Astrocyte of the spinal cord (primary cell): ENCODE measurements at regions not wholly inside any gene's neighbourhood (a gene's known extent, or its start where the extent isn't known, plus 50 kb on each side); places are given as distances from the start of the nearest gene placed in this dataset.

Experiments used
- DNase-seq: peaks from one replicate; pipeline ENCODE4 v3.0.0; 2011; ENCODE audit warnings: low read depth, low spot score
- H3K4me3 ChIP-seq: 2 replicates; pipeline ENCODE4 v1.5.1; 2011; ENCODE audit warnings: low read depth, mild to moderate bottlenecking, low read length, moderate library complexity
- CTCF ChIP-seq: IDR thresholded peaks from 2 replicates; pipeline ENCODE4 v1.5.1; 2012; ENCODE audit warnings: low read depth, mild to moderate bottlenecking, low read length, inconsistent platforms
- in situ Hi-C: cut with HindIII; loops from 2 replicates; pipeline ENCODE4 v1.10.0; 2017; ENCODE audit warnings: low sequenced_read_pairs

- no peak for TF ChIP-seq CTCF
- H3K4me3 ChIP-seq: no peak overlapping the region
- in situ Hi-C loops: no loop called here
- no peak for DNase-seq
Measured at GRCh38 chr12:127728729-127729128, 538.2 kb upstream of the TMEM132C start.

- H3K4me3 ChIP-seq: no peak overlapping the region
- in situ Hi-C loops: no loop called here
- DNase-seq: peak; percentile 56
- TF ChIP-seq CTCF: no peak
Measured at GRCh38 chr12:127729381-127729780, 537.6 kb upstream of the TMEM132C start.

- no peak for TF ChIP-seq CTCF
- H3K4me3 ChIP-seq: no peak overlapping the region
- no peak for DNase-seq
- in situ Hi-C loops: no loop called here
Measured at GRCh38 chr12:127731657-127732056, 535.3 kb upstream of the TMEM132C start.

DNA sequence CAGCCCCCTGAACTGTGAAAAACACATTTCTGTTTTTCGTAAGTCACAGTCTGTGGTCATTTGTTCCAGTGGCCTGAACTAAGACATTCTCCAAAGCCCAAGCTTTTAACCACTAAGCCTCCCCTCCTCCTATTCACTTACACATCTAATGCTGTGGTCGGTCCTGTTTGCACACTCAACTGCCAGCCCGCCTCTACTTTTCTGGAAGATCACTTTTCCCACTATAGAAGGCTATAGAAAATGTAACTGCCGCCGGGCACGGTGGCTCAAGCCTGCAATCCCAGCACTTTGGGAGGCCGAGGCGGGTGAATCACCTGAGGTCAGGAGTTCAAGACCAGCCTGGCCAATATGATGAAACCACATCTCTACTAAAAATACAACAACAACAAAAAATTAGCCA is 524.7 kb upstream of the TMEM132C start:
- H3K4me3 ChIP-seq: no peak overlapping the region
- in situ Hi-C loops: no loop called here
- no peak for DNase-seq
- no peak for TF ChIP-seq CTCF

- in situ Hi-C loops: no loop called here
- no peak for DNase-seq
- no peak for TF ChIP-seq CTCF
- no peak overlapping the region for H3K4me3 ChIP-seq
Measured at GRCh38 chr12:127745469-127746212, 521.3 kb upstream of the TMEM132C start.

- no peak for TF ChIP-seq CTCF
- in situ Hi-C loops: no loop called here
- DNase-seq: no peak
- H3K4me3 ChIP-seq: no peak overlapping the region
Measured at GRCh38 chr12:127749416-127749815, 517.6 kb upstream of the TMEM132C start.
